ENCODE measurements at regions not wholly inside any gene's neighbourhood (a gene's known extent, or its start where the extent isn't known, plus 50 kb on each side); places are given as distances from the start of the nearest gene placed in this dataset.

- TF ChIP-seq CTCF (IDR thresholded peaks at IDR 0.05) (no peak), POLR2AphosphoS5 (IDR thresholded peaks at IDR 0.05; ENCODE audit: low read depth, low read length) (no peak)
These were observed 253.9 kb upstream of the ARHGAP20 start for GRCh38 chr11:110966131-110966530.
